Esophagus muscularis mucosa (tissue), 3 donors: ENCODE measurements at regions not wholly inside any gene's neighbourhood (a gene's known extent, or its start where the extent isn't known, plus 50 kb on each side); places are given as distances from the start of the nearest gene placed in this dataset.
"Not testable (repeated sequence)": the region's sequence is repeated elsewhere in the genome, so short reads cannot be mapped to it uniquely, and the experiment has no call there.

Experiments
- POLR2AphosphoS5 ChIP-seq, 2 donors: sonication (generic); formaldehyde crosslinking; IDR thresholded peaks; one replicate each; pipeline ENCODE4 v1.6.1; 2017; ENCODE audit warnings: antibody characterized with exemption in 2 of 2
- TF ChIP-seq, protein P1 (sequence below), 3 experiments: fragments of 200-600 bp in 2 of 3; fragments of 450-650 bp in 1 of 3; sonication (generic) in 2 of 3; IDR thresholded peaks; one replicate each; pipeline ENCODE4 v1.5.1; 2017 to 2019; ENCODE audit warnings: antibody characterized with exemption in 3 of 3, mild to moderate bottlenecking in 2 of 3, moderate library complexity in 1 of 3

DNA sequence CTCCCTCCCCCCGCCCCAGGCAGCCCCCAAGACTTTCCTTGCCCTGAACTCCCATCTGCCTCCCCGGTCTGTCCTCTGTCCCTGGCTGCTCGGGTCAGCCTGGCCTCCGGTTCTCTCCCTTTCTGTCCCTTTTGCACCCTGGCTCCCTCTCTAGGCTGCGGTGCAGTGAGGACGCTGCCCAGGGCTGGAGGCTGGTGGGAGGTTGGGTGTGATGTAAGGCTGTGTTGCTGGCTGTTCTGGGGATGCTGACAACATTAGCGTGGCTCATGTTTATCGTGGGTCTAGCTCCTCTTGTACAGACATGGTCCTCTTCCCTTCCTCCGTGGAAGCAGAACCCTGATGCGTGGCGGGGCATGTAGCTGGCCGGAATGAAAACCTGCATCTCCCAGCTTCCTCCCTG is 357.5 kb downstream of the CNTNAP3B start:
- TF ChIP-seq, protein P1, sequence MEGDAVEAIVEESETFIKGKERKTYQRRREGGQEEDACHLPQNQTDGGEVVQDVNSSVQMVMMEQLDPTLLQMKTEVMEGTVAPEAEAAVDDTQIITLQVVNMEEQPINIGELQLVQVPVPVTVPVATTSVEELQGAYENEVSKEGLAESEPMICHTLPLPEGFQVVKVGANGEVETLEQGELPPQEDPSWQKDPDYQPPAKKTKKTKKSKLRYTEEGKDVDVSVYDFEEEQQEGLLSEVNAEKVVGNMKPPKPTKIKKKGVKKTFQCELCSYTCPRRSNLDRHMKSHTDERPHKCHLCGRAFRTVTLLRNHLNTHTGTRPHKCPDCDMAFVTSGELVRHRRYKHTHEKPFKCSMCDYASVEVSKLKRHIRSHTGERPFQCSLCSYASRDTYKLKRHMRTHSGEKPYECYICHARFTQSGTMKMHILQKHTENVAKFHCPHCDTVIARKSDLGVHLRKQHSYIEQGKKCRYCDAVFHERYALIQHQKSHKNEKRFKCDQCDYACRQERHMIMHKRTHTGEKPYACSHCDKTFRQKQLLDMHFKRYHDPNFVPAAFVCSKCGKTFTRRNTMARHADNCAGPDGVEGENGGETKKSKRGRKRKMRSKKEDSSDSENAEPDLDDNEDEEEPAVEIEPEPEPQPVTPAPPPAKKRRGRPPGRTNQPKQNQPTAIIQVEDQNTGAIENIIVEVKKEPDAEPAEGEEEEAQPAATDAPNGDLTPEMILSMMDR (IDR thresholded peaks at IDR 0.05), result not testable (repeated sequence)
- not testable (repeated sequence) for TF ChIP-seq POLR2AphosphoS5 (IDR thresholded peaks at IDR 0.05)
